HCT116 (cell line): ENCODE measurements at regions not wholly inside any gene's neighbourhood (a gene's known extent, or its start where the extent isn't known, plus 50 kb on each side); places are given as distances from the start of the nearest gene placed in this dataset.

ENCODE experiments used
- ATAC-seq: fragments of 200-7000 bp; cut with Tn5 transposase; 2 replicates; pipeline ENCODE4 v1.9.1; 2020; ENCODE audit warnings: mild to moderate bottlenecking, moderate library complexity
- BruUV-seq: library from RNA; stranded (reverse); fragments of 400-500 nt; replicated peaks from 2 replicates; lab custom pipeline; 2021; lab: Mats Ljungman, UMichigan
- CTCF ChIA-PET: fragments of 300-600 bp; sonication (Branson Sonifier 250); formaldehyde crosslinking; loops from one replicate; lab custom pipeline; 2021; ENCODE audit warnings: antibody characterized with exemption; lab: Charles Lee
- POLR2A ChIA-PET: fragments of 300-600, 350-600 bp; sonication (Branson Sonifier 250); formaldehyde crosslinking; loops from one replicate; lab custom pipeline; 2021; ENCODE audit warnings: antibody characterized with exemption; lab: Charles Lee
- RAD21 ChIA-PET, 2 experiments: fragments of 300-600 bp; sonication (Branson Sonifier 250); formaldehyde crosslinking; loops; one replicate each; lab custom pipeline; 2023; ENCODE audit warnings: low total read pairs in 2 of 2; ENCODE audit not compliant: uncharacterized antibody in 2 of 2, unreplicated experiment in 2 of 2, low non-redundant PET in 1 of 2; lab: Charles Lee
- DNase-seq: peaks from one replicate; pipeline ENCODE4 v3.0.0-alpha.2; 2010; ENCODE audit warnings: low read depth, low spot score
- H2AFZ ChIP-seq: fragments of 200-600 bp; shearing (Covaris generic), sonication (generic); 2 replicates; pipeline ENCODE4 v1.6.1; 2017; ENCODE audit warnings: low read depth, mixed run types, mixed read lengths, antibody characterized with exemption, low read length; ENCODE audit not compliant: poor library complexity, severe bottlenecking
- H3K27ac ChIP-seq: 2 replicates; pipeline ENCODE4 v1.5.1; 2012; ENCODE audit warnings: low read depth, low read length
- H3K27me3 ChIP-seq: fragments of 200-600 bp; sonication (generic); 2 replicates; pipeline ENCODE4 v1.6.1; 2016; ENCODE audit warnings: mixed run types, low read length, mixed read lengths; ENCODE audit not compliant: insufficient read depth
- H3K36me3 ChIP-seq, 2 experiments: fragments of 200-500 bp in 1 of 2; fragments of 200-600 bp in 1 of 2; sonication (Bioruptor generic) in 1 of 2; sonication (generic) in 1 of 2; 2 replicates each; pipeline versions ENCODE4 v1.5.1 to v1.6.1; 2014 to 2016; ENCODE audit warnings: low read length in 2 of 2, inconsistent platforms in 1 of 2, mixed read lengths in 1 of 2, mixed run types in 1 of 2; ENCODE audit not compliant: insufficient read depth in 2 of 2, control insufficient read depth in 1 of 2
- H3K4me1 ChIP-seq, 2 experiments: fragments of 200-600 bp in 1 of 2; sonication (generic) in 1 of 2; 2 replicates each; pipeline versions ENCODE4 v1.5.1 to v1.6.1; 2012 to 2017; ENCODE audit warnings: low read length in 2 of 2, inconsistent platforms in 1 of 2, mild to moderate bottlenecking in 1 of 2, mixed read lengths in 1 of 2, mixed run types in 1 of 2, moderate library complexity in 1 of 2; ENCODE audit not compliant: insufficient read depth in 2 of 2, control insufficient read depth in 1 of 2
- H3K4me2 ChIP-seq: fragments of 200-600 bp; sonication (generic); 2 replicates; pipeline ENCODE4 v1.6.1; 2017; ENCODE audit warnings: mixed run types, low read length, mixed read lengths
- H3K4me3 ChIP-seq, 2 experiments: fragments of 200-600 bp in 1 of 2; sonication (generic) in 1 of 2; replicated peaks in 1 of 2; 2 replicates each; pipeline ENCODE4 v1.5.1; 2011 to 2016; ENCODE audit warnings: low read length in 2 of 2, control low read depth in 1 of 2, low read depth in 1 of 2, mild to moderate bottlenecking in 1 of 2, mixed read lengths in 1 of 2, mixed run types in 1 of 2
- H3K79me2 ChIP-seq: fragments of 200-600 bp; sonication (generic); 2 replicates; pipeline ENCODE4 v1.6.1; 2017; ENCODE audit warnings: mild to moderate bottlenecking, mixed run types, low read length, moderate library complexity, mixed read lengths; ENCODE audit not compliant: insufficient read depth
- H3K9ac ChIP-seq: fragments of 200-600 bp; sonication (generic); 2 replicates; pipeline ENCODE4 v1.6.1; 2016; ENCODE audit warnings: low read length, mixed read lengths
- H3K9me2 ChIP-seq: fragments of 200-600 bp; sonication (generic), shearing (Covaris generic); 2 replicates; pipeline ENCODE4 v1.6.1; 2017; ENCODE audit warnings: mixed run types, mild to moderate bottlenecking, moderate library complexity; ENCODE audit not compliant: insufficient read depth
- H3K9me3 ChIP-seq, 2 experiments: fragments of 200-500 bp in 1 of 2; fragments of 200-600 bp in 1 of 2; sonication (Bioruptor generic) in 1 of 2; sonication (generic) in 1 of 2; 2 replicates each; pipeline ENCODE4 v1.6.1; 2014 to 2017; ENCODE audit warnings: low read length in 2 of 2, mixed read lengths in 2 of 2, inconsistent platforms in 1 of 2, low read depth in 1 of 2, mild to moderate bottlenecking in 1 of 2, mixed run types in 1 of 2, moderate library complexity in 1 of 2; ENCODE audit not compliant: control insufficient read depth in 1 of 2, insufficient read depth in 1 of 2
- H4K20me1 ChIP-seq: fragments of 200-600 bp; sonication (generic), shearing (Covaris generic); 2 replicates; pipeline ENCODE4 v1.6.1; 2017; ENCODE audit warnings: mixed run types, mild to moderate bottlenecking, moderate library complexity; ENCODE audit not compliant: insufficient read depth
- CBX3 ChIP-seq: IDR thresholded peaks from 2 replicates; pipeline ENCODE4 v1.6.1; 2012; ENCODE audit warnings: low read depth
- CEBPB ChIP-seq: IDR thresholded peaks from 2 replicates; pipeline ENCODE4 v1.6.1; 2012; ENCODE audit warnings: low read depth
- EZH2phosphoT487 ChIP-seq: fragments of 200-600 bp; IDR thresholded peaks from 2 replicates; pipeline ENCODE4 v1.6.1; 2018; ENCODE audit warnings: antibody characterized with exemption, borderline replicate concordance
- POLR2A ChIP-seq: IDR thresholded peaks from 2 replicates; pipeline ENCODE4 v1.7.0; 2011; ENCODE audit warnings: borderline replicate concordance; ENCODE audit not compliant: insufficient read depth, insufficient read length; ENCODE audit errors: extremely low read depth
- SP1 ChIP-seq: IDR thresholded peaks from 2 replicates; pipeline ENCODE4 v1.6.1; 2012; ENCODE audit warnings: low read depth
- intact Hi-C: fragments of 100-400 bp; cut with micrococcal nuclease; formaldehyde crosslinking; loops from 2 replicates; pipeline ENCODE4 v1.10.0; 2022
- TF ChIP-seq, protein P1 (sequence below): IDR thresholded peaks from 2 replicates; pipeline ENCODE4 v1.6.1; 2012; ENCODE audit warnings: low read depth

DNA sequence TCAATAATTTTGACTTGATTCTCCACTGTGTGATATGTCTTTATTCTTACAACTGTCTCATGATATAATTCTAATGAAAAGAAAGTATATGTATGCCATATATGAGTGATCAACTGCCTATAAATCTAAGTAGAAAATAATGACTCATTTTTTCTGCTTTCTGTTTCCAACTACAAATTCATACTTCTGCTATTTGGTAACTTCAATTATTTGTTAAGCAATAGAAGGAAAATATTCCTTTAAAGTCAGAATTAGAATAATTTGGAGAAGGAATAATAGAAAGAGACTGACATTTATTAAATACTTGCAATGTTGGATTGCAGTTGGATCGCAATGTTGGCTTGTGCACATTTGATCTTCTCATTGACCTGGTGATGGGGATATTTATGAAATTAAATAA, 204.2 kb upstream of the PACRGL start:
- H3K4me3 ChIP-seq = no peak overlapping the region
- no TSS peak for BruUV-seq

DNA sequence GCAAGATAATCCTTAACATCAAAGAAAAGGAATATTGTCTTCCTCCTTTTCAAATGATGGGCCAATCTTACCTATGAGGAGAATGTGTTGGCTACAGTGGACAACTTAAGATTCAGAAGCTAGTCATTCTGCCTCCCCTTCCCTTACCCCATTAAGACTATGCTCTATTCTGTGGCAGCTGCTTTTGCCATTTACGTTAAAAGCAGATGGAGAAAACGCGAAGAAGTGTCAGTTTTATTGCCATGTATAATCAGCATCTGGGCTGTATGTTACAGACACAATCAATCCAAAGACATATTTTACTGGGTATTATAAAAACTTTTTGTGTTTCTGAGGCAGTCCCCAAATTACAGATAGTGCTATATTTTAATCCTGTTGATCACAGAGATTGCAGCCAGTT, 196.1 kb upstream of the PACRGL start:
- no peak for DNase-seq
- no peak for ATAC-seq
- Histone ChIP-seq H2AFZ (no peak overlapping the region), H3K9me3 (no peaks in the 10 kb centered on the region), H3K27me3 (no peaks in the 10 kb centered on the region), H3K36me3 (no peaks in the 10 kb centered on the region), H3K9me2 (no peaks in the 10 kb centered on the region), H3K9ac (no peak overlapping the region), H4K20me1 (no peaks in the 10 kb centered on the region; the same call in 1 of the 2 replicates), H3K4me2 (no peak overlapping the region), H3K79me2 (no peaks in the 10 kb centered on the region), H3K4me3 (no peak overlapping the region), H3K27ac (no peak overlapping the region), H3K4me1 (no peaks in the 10 kb centered on the region)
- ChIA-PET RAD21 (no interaction called here), CTCF (no interaction called here)
- BruUV-seq = no TSS peak
- intact Hi-C loops = no loop called here
- TF ChIP-seq CBX3 (no peak), CEBPB (no peak), SP1 (no peak)
- TF ChIP-seq, protein P1, sequence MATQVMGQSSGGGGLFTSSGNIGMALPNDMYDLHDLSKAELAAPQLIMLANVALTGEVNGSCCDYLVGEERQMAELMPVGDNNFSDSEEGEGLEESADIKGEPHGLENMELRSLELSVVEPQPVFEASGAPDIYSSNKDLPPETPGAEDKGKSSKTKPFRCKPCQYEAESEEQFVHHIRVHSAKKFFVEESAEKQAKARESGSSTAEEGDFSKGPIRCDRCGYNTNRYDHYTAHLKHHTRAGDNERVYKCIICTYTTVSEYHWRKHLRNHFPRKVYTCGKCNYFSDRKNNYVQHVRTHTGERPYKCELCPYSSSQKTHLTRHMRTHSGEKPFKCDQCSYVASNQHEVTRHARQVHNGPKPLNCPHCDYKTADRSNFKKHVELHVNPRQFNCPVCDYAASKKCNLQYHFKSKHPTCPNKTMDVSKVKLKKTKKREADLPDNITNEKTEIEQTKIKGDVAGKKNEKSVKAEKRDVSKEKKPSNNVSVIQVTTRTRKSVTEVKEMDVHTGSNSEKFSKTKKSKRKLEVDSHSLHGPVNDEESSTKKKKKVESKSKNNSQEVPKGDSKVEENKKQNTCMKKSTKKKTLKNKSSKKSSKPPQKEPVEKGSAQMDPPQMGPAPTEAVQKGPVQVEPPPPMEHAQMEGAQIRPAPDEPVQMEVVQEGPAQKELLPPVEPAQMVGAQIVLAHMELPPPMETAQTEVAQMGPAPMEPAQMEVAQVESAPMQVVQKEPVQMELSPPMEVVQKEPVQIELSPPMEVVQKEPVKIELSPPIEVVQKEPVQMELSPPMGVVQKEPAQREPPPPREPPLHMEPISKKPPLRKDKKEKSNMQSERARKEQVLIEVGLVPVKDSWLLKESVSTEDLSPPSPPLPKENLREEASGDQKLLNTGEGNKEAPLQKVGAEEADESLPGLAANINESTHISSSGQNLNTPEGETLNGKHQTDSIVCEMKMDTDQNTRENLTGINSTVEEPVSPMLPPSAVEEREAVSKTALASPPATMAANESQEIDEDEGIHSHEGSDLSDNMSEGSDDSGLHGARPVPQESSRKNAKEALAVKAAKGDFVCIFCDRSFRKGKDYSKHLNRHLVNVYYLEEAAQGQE = no peak
- TF ChIP-seq, all 23 proteins: peak for 0
- POLR2A ChIA-PET = no interaction called here

More for the DNA sequence above, 204.2 kb upstream of the PACRGL start:
- no peaks in the 10 kb centered on the region for H3K9me3 ChIP-seq
- no peaks in the 10 kb centered on the region for H3K27me3 ChIP-seq
- H3K9ac ChIP-seq = no peak overlapping the region
- ChIA-PET CTCF (no interaction called here), RAD21 (no interaction called here), POLR2A (no interaction called here)
- H3K4me1 ChIP-seq = no peaks in the 10 kb centered on the region
- no peaks in the 10 kb centered on the region for H3K9me2 ChIP-seq
- no peak overlapping the region for H2AFZ ChIP-seq
- intact Hi-C loops = no loop called here
- DNase-seq (no peak), ATAC-seq (no peak)
- H4K20me1 ChIP-seq = no peaks in the 10 kb centered on the region
- H3K4me2 ChIP-seq = no peak overlapping the region
- H3K27ac ChIP-seq = no peak overlapping the region
- no peaks in the 10 kb centered on the region for H3K36me3 ChIP-seq
- H3K79me2 ChIP-seq = no peaks in the 10 kb centered on the region
- TF ChIP-seq SP1 = no peak
- TF ChIP-seq EZH2phosphoT487 = no peak
- TF ChIP-seq POLR2A = no peak
